DMS114 treated with DMSO at 0.1 percent for 48 hours (cell line): ENCODE measurements at regions not wholly inside any gene's neighbourhood (a gene's known extent, or its start where the extent isn't known, plus 50 kb on each side); places are given as distances from the start of the nearest gene placed in this dataset.

Experiments used
- DNase-seq: peaks from one replicate; lab custom pipeline; 2025; ENCODE audit not compliant: unreplicated experiment; lab: John Stamatoyannopoulos, UW

- DNase-seq = no peak
These were observed 53.4 kb upstream of the NAV3 start for GRCh38 chr12:77777274-77777673.

DNA sequence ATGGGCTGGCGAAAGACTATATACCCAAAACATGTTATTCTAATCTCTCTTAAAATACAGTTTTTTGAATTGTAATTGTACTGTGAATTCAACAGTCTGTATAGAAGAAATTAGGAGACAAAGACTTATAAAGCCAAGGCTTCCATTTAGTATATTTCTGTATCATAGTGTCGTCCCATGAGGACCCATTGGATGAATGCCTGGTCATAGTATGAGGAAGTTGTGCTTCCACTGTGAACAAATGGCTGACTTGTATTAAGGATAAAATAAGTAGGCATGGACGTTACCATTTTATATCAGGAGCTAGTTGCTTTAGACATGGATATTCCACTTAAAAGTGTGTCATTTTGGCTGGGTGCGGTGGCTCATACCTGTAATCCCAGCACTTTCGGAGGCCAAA lies 55.9 kb upstream of the NAV3 start:
- no peak for DNase-seq

DNA sequence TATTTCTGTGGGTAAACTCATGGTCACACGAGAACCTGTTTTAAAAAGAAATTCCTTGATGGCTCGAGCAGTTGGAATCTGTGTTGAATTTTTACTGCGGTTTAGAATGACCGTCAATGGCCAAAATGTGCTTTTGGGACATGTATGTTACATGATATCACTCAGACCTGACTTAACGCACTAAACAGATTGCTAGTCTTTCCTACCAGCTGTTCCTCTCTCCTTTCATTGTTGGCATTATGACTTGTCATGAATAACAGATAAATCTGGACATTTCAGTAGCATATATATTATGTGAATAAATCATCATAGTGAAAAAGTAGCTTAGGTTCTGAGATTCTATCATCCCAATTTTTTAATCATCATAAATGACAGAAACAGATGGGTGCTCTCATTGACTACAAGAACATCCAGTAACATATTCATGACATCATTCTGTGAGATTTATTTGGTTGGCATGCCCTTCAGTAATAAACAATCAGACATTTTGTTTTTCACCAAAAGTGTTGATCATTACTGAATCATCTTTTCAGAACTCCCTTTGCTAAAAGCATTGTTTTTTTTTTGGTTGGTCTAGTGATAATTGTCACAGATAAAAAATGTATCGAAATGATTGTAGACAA lies 57.9 kb upstream of the NAV3 start:
- no peak for DNase-seq

- DNase-seq = no peak
These were observed 62.1 kb upstream of the NAV3 start for GRCh38 chr12:77768558-77768957.

GRCh38 chr12:77767756-77768343 lies 62.8 kb upstream of the NAV3 start:
- no peak for DNase-seq

DNA sequence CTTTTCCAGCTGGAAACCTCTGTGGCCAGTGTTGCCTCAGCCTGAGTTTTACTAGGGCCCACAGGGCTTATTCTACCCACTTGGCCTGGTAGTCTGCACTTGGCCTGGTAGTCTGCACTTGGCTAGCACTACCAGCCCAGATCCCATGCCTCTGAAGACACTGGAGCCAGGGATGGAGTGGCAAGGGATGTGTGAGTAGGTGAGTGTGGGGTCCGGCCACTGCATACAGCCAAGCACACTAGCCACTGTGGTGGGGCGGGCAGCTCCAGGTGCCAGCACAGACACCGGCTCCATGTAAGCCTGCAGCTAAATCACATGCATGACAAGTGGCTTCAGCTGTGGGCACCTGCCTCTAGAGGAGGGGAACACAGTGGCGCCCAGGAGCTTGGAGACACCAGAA lies 63.4 kb upstream of the NAV3 start:
- DNase-seq = no peak

GRCh38 chr12:77766224-77766623 lies 64.5 kb upstream of the NAV3 start:
- no peak for DNase-seq

- no peak for DNase-seq
These were observed 69.4 kb upstream of the NAV3 start for GRCh38 chr12:77761286-77761685.

DNA sequence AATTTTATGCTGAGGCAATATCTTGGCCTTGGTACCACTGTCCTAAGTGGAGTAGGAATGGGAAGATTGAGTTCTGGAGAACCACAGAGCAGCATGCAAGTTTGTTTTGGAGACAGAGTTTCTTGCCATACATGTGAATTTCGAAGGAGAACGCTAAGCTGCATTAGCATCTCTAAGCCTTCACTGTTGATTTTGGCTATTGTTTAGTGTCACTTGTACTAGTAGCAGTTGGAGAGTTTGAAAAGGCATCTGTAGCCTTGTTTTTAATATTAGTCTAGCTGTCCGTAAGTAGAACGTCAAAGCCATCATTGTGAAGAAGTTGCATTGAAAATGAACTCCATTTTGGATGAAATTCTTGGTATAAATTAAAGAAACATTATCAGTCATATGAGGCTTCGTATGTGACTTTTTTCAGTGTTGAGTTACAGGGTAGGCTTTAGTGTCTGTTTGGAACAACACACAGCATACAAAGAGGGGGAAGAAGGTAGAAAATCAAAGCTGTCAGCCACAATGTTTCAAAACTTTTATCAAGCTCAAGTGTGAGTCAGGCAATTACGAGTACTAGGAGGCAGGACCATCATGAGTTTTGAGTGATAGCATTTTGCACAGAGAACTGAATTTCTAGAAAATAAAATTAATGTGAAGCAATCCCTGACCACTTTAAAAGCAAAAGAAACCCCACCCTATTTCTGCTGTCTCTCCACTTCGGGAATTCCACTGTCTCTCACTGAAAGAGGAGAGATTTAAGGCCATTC lies 70.2 kb upstream of the NAV3 start:
- no peak for DNase-seq

GRCh38 chr12:77754086-77754485 lies 76.6 kb upstream of the NAV3 start:
- DNase-seq = no peak

- no peak for DNase-seq
These were observed 78.8 kb upstream of the NAV3 start for GRCh38 chr12:77751939-77752338.

DNA sequence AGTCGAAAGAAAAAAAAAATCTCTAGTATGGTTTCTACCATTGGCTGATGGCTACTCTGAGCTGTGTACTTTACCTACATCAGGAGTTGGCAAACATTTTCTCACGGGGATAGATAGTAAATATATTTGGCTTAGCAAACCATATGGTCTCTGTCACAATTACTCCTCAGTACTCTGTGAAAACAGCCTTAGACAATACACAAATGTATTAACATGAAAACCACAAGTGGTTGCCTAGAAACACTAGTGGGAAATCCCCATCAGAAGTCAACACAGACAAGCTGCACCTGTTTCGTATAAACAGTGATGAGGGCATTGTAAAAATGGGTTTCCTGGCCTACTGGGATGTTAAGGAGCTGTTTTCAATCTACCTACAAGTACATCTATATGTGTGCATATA lies 84.6 kb upstream of the NAV3 start:
- no peak for DNase-seq

GRCh38 chr12:77745624-77746023 lies 85.1 kb upstream of the NAV3 start:
- DNase-seq = no peak

- no peak for DNase-seq
These were observed 88.1 kb upstream of the NAV3 start for GRCh38 chr12:77742631-77743030.

DNA sequence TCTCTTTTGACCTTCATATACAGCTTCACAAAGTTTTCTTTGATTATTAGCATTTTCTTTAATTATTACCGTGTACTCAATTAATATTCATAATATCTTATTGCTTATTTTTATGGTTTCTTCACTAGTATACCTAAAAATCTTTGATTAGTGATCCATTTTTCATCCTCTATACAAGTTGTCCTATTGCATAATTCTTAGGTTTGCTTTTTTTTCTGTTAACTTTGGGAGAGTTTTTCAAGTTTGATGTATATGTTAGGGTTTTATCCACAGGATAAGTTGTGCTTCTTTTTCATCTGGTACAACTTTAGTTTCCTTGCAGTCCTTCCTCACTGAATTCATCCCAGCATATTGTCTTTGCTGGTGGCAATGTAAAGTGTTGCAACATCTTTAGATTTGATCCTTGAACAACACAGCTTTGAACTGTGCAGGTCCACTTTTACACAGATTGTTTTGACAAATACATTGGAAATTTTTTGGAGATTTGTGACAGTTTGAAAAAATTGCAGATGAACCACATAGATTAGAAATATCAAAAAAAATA lies 88.6 kb upstream of the NAV3 start:
- DNase-seq = no peak

DNA sequence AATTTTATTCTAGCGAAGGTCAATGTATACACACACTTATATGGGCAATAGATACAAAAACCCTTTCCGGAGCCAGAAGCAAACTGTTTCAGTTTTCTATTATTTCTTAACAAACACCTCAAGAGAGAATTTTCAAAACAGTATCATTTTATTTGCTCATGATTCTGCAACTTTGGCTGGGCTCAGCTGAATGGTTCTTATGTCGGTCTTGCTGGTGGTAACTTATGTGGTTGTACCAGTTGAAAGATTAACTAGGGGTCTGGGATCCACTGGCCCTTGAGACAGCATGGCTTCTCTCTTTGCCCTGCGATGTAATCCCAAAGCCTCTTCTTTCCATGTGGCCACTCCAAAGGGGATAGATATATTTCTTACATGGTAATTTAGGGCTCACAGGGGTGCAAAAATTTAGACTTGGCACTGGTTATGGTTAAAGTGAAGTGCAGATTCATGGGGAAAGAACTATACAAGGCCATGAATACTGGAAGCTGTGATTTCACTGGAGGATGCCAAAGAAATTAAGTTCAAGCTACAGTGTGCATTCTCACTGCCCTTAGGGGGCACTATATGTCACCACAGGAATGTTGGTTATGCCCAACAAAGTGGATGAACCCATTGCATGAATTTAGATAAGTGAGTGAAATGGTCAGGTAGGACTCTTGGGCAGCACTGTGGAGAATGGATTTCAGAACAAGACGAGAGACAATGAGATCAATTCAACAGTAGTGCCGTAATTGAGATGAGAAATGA lies 94.3 kb upstream of the NAV3 start:
- DNase-seq = no peak

GRCh38 chr12:77734214-77734883 lies 96.3 kb upstream of the NAV3 start:
- DNase-seq = no peak

DNA sequence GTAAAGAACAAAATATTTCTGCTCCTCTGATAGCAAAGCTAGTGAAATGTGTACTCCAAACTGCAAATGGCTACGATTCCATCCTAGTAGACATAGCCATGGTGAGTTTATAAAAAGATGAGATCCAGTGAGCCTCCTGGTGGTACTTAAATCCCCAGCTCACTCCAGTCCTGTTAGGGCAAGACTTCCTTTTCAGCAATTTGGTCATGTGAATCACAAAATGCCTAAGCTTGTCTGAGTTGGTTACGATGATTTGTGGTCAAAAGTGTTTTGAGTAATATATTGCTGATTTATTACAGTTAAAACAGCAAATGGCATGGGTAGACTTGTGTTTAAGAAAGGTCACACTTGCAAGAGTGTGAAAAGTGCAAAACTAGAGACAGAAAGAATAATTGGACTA lies 102.7 kb upstream of the NAV3 start:
- DNase-seq = no peak

DNA sequence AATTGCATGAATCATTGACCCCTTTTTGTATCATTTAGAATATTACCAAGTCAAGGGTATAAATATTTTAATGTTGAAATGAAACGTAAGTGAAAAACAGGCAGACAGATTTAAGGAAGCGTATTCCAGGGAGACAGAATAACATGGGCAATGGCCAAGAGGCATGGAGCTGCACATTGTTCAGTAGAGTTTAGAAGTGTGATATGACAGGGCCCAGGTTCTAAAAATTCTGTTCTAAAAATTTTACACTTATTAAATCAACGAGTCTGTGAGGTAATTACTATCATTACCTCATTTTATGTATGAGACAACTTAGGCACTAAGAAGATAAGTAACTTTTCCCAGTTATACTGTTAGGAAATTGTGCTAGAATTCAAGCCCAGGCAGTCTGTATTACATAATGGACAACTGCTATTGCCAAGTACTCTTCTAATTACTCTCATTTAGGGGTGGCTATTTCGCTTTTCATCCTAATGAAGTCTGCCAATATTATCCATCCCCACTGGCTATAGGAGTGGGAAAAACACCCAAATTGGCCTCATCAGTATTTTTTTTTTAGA lies 103.2 kb upstream of the NAV3 start:
- no peak for DNase-seq

GRCh38 chr12:77725611-77726010 lies 105.1 kb upstream of the NAV3 start:
- peak; percentile 9 for DNase-seq
